HCT116 (cell line): ENCODE measurements at regions not wholly inside any gene's neighbourhood (a gene's known extent, or its start where the extent isn't known, plus 50 kb on each side); places are given as distances from the start of the nearest gene placed in this dataset.

Experiments used
- EZH2 ChIP-seq: fragments of 200-600 bp; sonication (generic); IDR thresholded peaks from 2 replicates; pipeline ENCODE4 v1.6.1; 2017; ENCODE audit warnings: antibody characterized with exemption, mixed run types
- EZH2phosphoT487 ChIP-seq: fragments of 200-600 bp; IDR thresholded peaks from 2 replicates; pipeline ENCODE4 v1.6.1; 2018; ENCODE audit warnings: antibody characterized with exemption, borderline replicate concordance
- JUND ChIP-seq: IDR thresholded peaks from 2 replicates; pipeline ENCODE4 v1.6.1; 2012
- POLR2A ChIP-seq: IDR thresholded peaks from 2 replicates; pipeline ENCODE4 v1.7.0; 2011; ENCODE audit warnings: borderline replicate concordance; ENCODE audit not compliant: insufficient read depth, insufficient read length; ENCODE audit errors: extremely low read depth
- POLR2AphosphoS5 ChIP-seq: IDR thresholded peaks from 2 replicates; pipeline ENCODE4 v1.6.1; 2011; ENCODE audit warnings: mild to moderate bottlenecking, low read depth, low read length, moderate library complexity
- TF ChIP-seq, protein P1 (sequence below), 3 experiments: fragments of 200-600 bp in 1 of 3; sonication (generic) in 1 of 3; IDR thresholded peaks in 2 of 3; conservative IDR thresholded peaks in 1 of 3; 2 replicates each; pipeline ENCODE4 v1.5.1; 2012 to 2017; ENCODE audit warnings: low read depth in 2 of 3, low read length in 2 of 3, antibody characterized with exemption in 1 of 3, borderline replicate concordance in 1 of 3, control low read depth in 1 of 3, mild to moderate bottlenecking in 1 of 3, mixed read lengths in 1 of 3, mixed run types in 1 of 3, moderate library complexity in 1 of 3; ENCODE audit not compliant: insufficient read depth in 1 of 3
- TF ChIP-seq, protein P2 (sequence below): IDR thresholded peaks from 2 replicates; pipeline ENCODE4 v1.6.1; 2012
- TF ChIP-seq, protein P3 (sequence below): IDR thresholded peaks from 2 replicates; pipeline ENCODE4 v1.6.1; 2012

GRCh38 chr4:91914176-91914804 lies 389.5 kb upstream of the GRID2 start:
- TF ChIP-seq, protein P1, sequence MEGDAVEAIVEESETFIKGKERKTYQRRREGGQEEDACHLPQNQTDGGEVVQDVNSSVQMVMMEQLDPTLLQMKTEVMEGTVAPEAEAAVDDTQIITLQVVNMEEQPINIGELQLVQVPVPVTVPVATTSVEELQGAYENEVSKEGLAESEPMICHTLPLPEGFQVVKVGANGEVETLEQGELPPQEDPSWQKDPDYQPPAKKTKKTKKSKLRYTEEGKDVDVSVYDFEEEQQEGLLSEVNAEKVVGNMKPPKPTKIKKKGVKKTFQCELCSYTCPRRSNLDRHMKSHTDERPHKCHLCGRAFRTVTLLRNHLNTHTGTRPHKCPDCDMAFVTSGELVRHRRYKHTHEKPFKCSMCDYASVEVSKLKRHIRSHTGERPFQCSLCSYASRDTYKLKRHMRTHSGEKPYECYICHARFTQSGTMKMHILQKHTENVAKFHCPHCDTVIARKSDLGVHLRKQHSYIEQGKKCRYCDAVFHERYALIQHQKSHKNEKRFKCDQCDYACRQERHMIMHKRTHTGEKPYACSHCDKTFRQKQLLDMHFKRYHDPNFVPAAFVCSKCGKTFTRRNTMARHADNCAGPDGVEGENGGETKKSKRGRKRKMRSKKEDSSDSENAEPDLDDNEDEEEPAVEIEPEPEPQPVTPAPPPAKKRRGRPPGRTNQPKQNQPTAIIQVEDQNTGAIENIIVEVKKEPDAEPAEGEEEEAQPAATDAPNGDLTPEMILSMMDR (IDR thresholded peaks at IDR 0.05 in 2 of 3, conservative IDR thresholded peaks at IDR 0.05 in 1 of 3; ENCODE audit: borderline replicate concordance in 1 of 3, insufficient read depth in 1 of 3, low read depth in 2 of 3, low read length in 2 of 3) = no peak
- TF ChIP-seq POLR2A (no peak), EZH2 (no peak), POLR2AphosphoS5 (no peak), JUND (no peak), EZH2phosphoT487 (no peak)
- TF ChIP-seq, protein P2, sequence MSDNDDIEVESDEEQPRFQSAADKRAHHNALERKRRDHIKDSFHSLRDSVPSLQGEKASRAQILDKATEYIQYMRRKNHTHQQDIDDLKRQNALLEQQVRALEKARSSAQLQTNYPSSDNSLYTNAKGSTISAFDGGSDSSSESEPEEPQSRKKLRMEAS = no peak
- TF ChIP-seq, protein P3, sequence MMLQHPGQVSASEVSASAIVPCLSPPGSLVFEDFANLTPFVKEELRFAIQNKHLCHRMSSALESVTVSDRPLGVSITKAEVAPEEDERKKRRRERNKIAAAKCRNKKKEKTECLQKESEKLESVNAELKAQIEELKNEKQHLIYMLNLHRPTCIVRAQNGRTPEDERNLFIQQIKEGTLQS = no peak
